HG02884 (cell line): ENCODE measurements at regions not wholly inside any gene's neighbourhood (a gene's known extent, or its start where the extent isn't known, plus 50 kb on each side); places are given as distances from the start of the nearest gene placed in this dataset.
"Not testable (repeated sequence)": the region's sequence is repeated elsewhere in the genome, so short reads cannot be mapped to it uniquely, and the experiment has no call there.

Experiments used
- ATAC-seq: cut with Tn5 transposase; IDR thresholded peaks from one replicate; pipeline ENCODE4 v1.9.1; 2021; ENCODE audit warnings: mild to moderate bottlenecking, moderate library complexity; ENCODE audit not compliant: unreplicated experiment

DNA sequence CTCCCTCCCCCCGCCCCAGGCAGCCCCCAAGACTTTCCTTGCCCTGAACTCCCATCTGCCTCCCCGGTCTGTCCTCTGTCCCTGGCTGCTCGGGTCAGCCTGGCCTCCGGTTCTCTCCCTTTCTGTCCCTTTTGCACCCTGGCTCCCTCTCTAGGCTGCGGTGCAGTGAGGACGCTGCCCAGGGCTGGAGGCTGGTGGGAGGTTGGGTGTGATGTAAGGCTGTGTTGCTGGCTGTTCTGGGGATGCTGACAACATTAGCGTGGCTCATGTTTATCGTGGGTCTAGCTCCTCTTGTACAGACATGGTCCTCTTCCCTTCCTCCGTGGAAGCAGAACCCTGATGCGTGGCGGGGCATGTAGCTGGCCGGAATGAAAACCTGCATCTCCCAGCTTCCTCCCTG lies 357.5 kb downstream of the CNTNAP3B start:
- not testable (repeated sequence) for ATAC-seq

DNA sequence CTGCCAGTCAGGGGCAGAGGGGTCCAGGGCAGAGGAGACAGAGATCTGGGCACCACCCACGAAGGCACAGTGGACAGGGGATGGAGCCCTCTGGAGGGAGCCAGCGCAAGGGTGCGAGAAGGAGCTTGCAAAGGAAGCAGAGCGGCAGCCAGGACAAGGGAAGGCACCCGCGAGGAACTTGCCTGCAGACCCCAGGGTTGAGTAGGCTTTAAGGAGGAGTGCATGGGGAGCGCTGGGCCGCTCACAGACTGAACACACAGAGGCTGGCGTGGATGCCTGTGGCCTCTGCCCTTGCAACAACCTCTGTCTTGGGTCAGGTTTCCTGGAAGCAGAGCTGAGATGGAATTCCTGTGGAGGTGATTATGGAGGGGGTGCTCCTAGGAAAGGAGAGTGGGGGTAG lies 374.4 kb downstream of the CNTNAP3B start:
- ATAC-seq = not testable (repeated sequence)

DNA sequence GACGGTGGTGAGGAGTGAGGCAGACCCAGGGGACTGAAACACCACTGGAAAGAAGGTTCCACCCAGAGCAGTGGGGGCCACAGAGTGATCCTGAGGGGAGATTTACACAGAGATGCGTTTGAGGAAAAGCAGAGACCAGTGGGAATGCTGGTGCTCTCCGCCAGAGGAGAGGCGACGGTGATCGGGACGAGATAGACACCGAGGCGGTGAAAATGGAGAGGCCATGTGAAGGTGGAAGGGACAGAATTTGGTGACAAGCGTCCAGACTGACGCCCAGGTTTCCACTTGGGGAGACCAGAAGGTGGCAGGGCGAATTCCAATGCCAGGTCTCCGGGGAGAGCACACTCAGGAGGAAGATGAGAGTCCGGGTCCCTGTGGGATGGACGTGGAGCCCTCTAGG lies 374.8 kb downstream of the CNTNAP3B start:
- ATAC-seq = not testable (repeated sequence)

GRCh38 chr9:41741897-41742296 lies 387.3 kb downstream of the CNTNAP3B start:
- not testable (repeated sequence) for ATAC-seq

DNA sequence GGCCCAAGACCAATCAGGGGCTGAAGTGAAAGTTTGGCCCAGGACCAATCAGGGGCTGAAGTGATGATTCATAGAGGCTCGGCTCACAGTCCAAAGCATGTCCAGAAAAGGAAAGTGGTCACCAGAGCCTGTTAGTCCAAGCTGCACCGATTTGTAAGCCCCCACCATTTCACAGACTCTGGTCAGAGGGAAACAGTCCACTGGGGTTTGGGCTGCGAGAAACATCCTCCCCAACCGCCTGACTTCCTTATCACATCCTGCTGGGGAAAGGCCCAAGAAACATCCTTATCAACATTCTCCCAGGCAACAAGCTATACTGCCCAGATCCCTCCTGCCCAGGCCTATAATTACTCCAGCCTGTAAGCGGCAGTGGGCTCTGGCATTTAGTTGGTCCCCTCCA lies 388.1 kb downstream of the CNTNAP3B start:
- ATAC-seq = not testable (repeated sequence)

GRCh38 chr9:41738681-41739080 lies 390.5 kb downstream of the CNTNAP3B start:
- ATAC-seq = not testable (repeated sequence)

GRCh38 chr9:41699190-41699589 lies 430.0 kb downstream of the CNTNAP3B start:
- not testable (repeated sequence) for ATAC-seq

GRCh38 chr9:41697080-41697479 lies 432.1 kb downstream of the CNTNAP3B start:
- ATAC-seq = not testable (repeated sequence)

GRCh38 chr9:41679312-41679711 lies 449.9 kb downstream of the CNTNAP3B start:
- not testable (repeated sequence) for ATAC-seq

DNA sequence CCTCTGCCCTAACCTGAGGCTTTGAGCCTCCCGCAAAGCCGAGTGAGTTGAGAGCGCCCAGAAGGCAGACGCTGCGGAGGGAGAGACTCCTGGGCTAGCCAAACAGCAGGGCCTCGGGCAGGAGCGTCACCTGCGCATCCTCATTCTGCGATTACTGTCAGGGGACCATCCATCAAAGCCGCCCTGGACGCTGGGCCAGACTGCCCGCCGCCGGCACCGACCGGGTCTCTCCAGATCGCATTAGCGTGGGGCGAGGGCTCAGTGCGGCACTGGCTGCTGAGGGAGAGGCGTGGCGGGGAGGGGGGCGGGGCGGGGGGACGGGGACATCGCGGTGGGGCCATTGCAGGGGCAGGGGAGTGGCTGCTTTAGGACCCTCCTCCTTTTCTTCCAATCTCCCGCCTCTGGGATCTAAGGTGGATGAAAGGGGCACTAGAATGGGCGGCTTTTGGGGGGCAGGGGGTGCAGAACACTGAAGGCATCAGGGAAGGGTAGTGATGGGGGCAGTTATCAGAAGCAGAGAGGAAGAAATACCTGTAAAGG lies 465.7 kb downstream of the CNTNAP3B start:
- not testable (repeated sequence) for ATAC-seq

GRCh38 chr9:41658706-41659105 lies 469.6 kb upstream of the ZNG1F start:
- not testable (repeated sequence) for ATAC-seq

- not testable (repeated sequence) for ATAC-seq
Measured at GRCh38 chr9:41658116-41658515, 469.0 kb upstream of the ZNG1F start.

- ATAC-seq = not testable (repeated sequence)
Measured at GRCh38 chr9:41657141-41657540, 468.0 kb upstream of the ZNG1F start.

- ATAC-seq = not testable (repeated sequence)
Measured at GRCh38 chr9:41655071-41655554, 466.0 kb upstream of the ZNG1F start.

- ATAC-seq = not testable (repeated sequence)
Measured at GRCh38 chr9:41654349-41654748, 465.2 kb upstream of the ZNG1F start.

DNA sequence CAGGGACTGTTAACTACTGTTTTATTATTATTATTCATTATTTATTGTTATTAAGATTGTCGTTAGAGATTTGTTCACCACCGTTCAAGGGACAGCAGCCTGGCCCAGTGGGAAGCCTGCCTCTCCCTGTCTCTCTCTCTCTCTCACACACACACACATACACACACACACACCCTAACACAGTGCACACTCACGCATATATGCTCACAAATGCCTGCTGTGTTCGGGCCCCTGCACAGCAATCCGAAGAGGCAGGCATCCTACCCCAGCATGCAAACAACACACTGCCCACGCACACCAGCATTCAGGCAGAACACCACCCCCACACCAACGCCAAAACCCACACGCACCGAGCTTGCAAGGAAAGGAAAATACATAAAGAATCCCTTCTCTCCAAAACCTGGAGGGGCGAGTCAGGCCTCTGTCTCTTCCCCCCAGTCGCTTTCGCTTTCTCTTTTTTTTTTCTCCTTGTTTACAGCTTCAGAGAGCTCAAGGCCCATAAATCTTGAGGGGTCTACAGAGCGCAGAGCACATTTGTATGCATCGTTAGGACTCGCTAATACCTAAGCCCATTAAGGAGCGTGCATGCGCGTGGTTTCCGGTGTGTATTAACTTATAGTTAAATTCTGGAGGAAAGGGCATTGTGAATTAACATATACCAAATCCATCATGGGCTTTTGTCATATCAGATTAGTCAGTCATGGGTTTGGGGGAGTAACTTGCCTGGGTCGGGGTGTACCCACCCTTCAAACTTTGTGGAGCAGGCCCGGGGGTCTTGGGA lies 464.6 kb upstream of the ZNG1F start:
- ATAC-seq = not testable (repeated sequence)

DNA sequence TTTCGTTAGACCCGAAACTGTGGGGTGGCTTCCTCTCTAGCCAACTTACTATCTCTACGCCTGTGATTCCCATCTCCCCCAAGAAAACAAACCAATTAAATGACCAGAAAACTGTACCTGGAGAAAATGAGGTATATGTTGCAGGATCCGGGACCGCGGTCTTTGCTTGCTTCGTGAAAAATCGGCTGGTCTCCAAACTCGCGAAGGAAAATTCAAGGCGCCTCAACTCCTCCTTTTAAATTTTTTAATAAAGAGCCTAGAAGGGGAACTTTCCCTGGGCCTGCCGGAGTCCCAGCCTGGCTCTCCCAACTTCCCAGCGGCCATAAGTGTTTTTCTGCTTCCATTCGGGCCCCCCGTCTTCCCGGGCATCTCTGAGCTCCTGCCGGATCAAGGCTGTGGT lies 463.7 kb upstream of the ZNG1F start:
- not testable (repeated sequence) for ATAC-seq

DNA sequence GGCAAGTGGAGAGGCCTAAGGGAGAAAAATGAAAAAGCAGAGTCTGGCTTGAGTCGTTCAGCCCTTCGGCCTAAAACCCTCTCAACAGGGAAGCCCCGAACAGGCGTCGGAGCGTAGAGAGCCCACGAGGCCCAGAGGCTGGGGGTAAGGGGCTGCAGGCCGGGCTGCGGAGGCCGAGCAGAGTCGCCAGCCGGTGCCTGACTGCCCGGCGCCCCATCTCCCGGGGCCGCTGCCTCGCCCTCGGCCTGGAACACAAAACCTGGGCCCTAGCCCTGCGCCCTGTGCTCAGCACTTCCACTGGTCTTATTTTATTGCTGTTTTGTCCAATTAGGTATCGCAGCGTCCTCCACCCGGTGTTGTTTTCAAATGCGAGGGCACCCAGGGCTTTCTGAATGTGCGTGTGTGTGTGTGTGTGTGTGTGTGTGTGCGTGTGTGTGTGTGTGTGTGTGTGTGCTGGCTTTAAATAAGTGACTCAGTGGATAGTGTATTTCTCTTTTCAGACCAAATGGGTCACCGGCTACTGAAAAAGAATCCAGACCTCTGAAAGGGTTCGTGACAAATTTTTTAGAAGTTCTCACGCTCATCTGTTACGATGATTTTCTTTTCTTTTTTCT lies 463.1 kb upstream of the ZNG1F start:
- not testable (repeated sequence) for ATAC-seq

DNA sequence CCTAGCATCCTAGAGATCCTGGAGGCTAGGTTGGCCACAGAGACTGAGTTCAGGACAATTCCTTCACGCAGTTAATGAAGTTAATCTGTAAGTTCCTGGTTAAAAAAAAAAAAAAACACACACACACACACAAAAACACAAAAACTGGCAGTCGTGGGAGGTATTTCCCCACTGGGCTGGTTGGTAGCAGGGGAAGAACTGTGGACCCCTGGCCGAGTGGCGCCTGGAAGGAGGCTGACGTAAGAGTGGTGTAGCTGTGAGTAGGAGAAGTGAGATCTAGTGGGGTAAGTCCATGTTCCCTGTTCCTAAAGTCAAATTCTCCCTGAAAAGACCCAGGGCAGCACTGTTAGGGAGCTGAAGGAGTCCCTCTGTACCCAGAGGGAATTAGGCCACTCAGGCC lies 461.0 kb upstream of the ZNG1F start:
- ATAC-seq = not testable (repeated sequence)

- not testable (repeated sequence) for ATAC-seq
Measured at GRCh38 chr9:41648564-41648963, 459.4 kb upstream of the ZNG1F start.

- ATAC-seq = not testable (repeated sequence)
Measured at GRCh38 chr9:41646246-41646645, 457.1 kb upstream of the ZNG1F start.
